GM13976 (cell line): ENCODE measurements at regions not wholly inside any gene's neighbourhood (a gene's known extent, or its start where the extent isn't known, plus 50 kb on each side); places are given as distances from the start of the nearest gene placed in this dataset.

ENCODE experiments used
- DNase-seq: peaks from one replicate; pipeline ENCODE4 v3.0.0; 2012; ENCODE audit warnings: low spot score
- CTCF ChIP-seq: IDR thresholded peaks from 2 replicates; pipeline ENCODE4 v1.5.1; 2012; ENCODE audit warnings: borderline replicate concordance, mild to moderate bottlenecking; ENCODE audit not compliant: insufficient read depth; ENCODE audit errors: extremely low read depth, missing control alignments, control extremely low read depth
- in situ Hi-C: fragments of 300-500 bp; cut with MboI; formaldehyde crosslinking; loops from one replicate; pipeline ENCODE4 v1.12.0; 2022; ENCODE audit warnings: low sequenced_read_pairs, mixed read lengths, inconsistent platforms; ENCODE audit not compliant: unreplicated experiment

GRCh38 chr5:167993771-167994170, 297.7 kb upstream of the WWC1 start:
- TF ChIP-seq CTCF, result no peak
- in situ Hi-C loops, result no loop called here
- no peak for DNase-seq

- no peak for TF ChIP-seq CTCF
- in situ Hi-C loops, result no loop called here
- no peak for DNase-seq
Observed at GRCh38 chr5:167995844-167996425, 295.5 kb upstream of the WWC1 start.

- no peak for DNase-seq
- in situ Hi-C loops, result no loop called here
- TF ChIP-seq CTCF, result no peak
Observed at GRCh38 chr5:167998148-167998767, 293.2 kb upstream of the WWC1 start.

- TF ChIP-seq CTCF, result no peak
- no peak for DNase-seq
- in situ Hi-C loops, result no loop called here
Observed at GRCh38 chr5:167999182-167999581, 292.3 kb upstream of the WWC1 start.

- in situ Hi-C loops, result no loop called here
- DNase-seq, result no peak
- TF ChIP-seq CTCF, result no peak
Observed at GRCh38 chr5:168001318-168001717, 290.1 kb upstream of the WWC1 start.

- in situ Hi-C loops, result no loop called here
- DNase-seq, result no peak
- TF ChIP-seq CTCF, result no peak
Observed at GRCh38 chr5:168002116-168002515, 289.3 kb upstream of the WWC1 start.
